HEK293T (cell line): ENCODE measurements at regions not wholly inside any gene's neighbourhood (a gene's known extent, or its start where the extent isn't known, plus 50 kb on each side); places are given as distances from the start of the nearest gene placed in this dataset.

Experiments used
- CTCF ChIA-PET: fragments of 350-600 bp; formaldehyde crosslinking; extraction: SDS; loops from one replicate; lab custom pipeline; 2021; ENCODE audit warnings: antibody characterized with exemption, inconsistent platforms; lab: Yijun Ruan, JAX
- POLR2A ChIA-PET: fragments of 350-600 bp; formaldehyde crosslinking; extraction: SDS; loops from one replicate; lab custom pipeline; 2020; ENCODE audit warnings: antibody characterized with exemption, inconsistent platforms; lab: Yijun Ruan, JAX
- DNase-seq: peaks from one replicate; pipeline ENCODE4 v3.0.0; 2012; ENCODE audit warnings: mixed read lengths; ENCODE audit errors: extremely low spot score
- ARNT ChIP-seq: fragments of 450-650 bp; IDR thresholded peaks from 2 replicates; pipeline ENCODE4 v1.6.1; 2017; ENCODE audit warnings: mild to moderate bottlenecking
- BHLHE40 ChIP-seq: fragments of 450-650 bp; IDR thresholded peaks from 2 replicates; pipeline ENCODE4 v1.6.1; 2016; ENCODE audit warnings: mild to moderate bottlenecking, moderate library complexity, borderline replicate concordance
- CTBP1 ChIP-seq: fragments of 450-650 bp; IDR thresholded peaks from 2 replicates; pipeline ENCODE4 v1.6.1; 2016; ENCODE audit warnings: borderline replicate concordance
- ELF4 ChIP-seq: fragments of 450-650 bp; IDR thresholded peaks from 2 replicates; pipeline ENCODE4 v1.6.1; 2017; ENCODE audit warnings: antibody characterized with exemption
- FOXA1 ChIP-seq: fragments of 450-650 bp; IDR thresholded peaks from 2 replicates; pipeline ENCODE4 v1.6.1; 2016; ENCODE audit warnings: mild to moderate bottlenecking
- FOXK2 ChIP-seq: fragments of 450-650 bp; IDR thresholded peaks from 2 replicates; pipeline ENCODE4 v1.6.1; 2016; ENCODE audit warnings: mild to moderate bottlenecking
- FOXM1 ChIP-seq: fragments of 450-650 bp; IDR thresholded peaks from 2 replicates; pipeline ENCODE4 v1.6.1; 2017; ENCODE audit warnings: mild to moderate bottlenecking, borderline replicate concordance
- HDGF ChIP-seq: fragments of 450-650 bp; IDR thresholded peaks from 2 replicates; pipeline ENCODE4 v1.6.1; 2017; ENCODE audit warnings: antibody characterized with exemption, borderline replicate concordance
- L3MBTL2 ChIP-seq: fragments of 450-650 bp; conservative IDR thresholded peaks from 2 replicates; pipeline ENCODE4 v1.6.1; 2016; ENCODE audit warnings: mild to moderate bottlenecking
- LEF1 ChIP-seq: fragments of 450-650 bp; IDR thresholded peaks from 2 replicates; pipeline ENCODE4 v1.6.1; 2017; ENCODE audit warnings: mild to moderate bottlenecking, borderline replicate concordance
- NFRKB ChIP-seq: fragments of 450-650 bp; IDR thresholded peaks from 2 replicates; pipeline ENCODE4 v1.6.1; 2016; ENCODE audit warnings: mild to moderate bottlenecking, moderate library complexity
- PKNOX1 ChIP-seq: fragments of 450-650 bp; IDR thresholded peaks from 2 replicates; pipeline ENCODE4 v1.6.1; 2016
- SP1 ChIP-seq: fragments of 450-650 bp; IDR thresholded peaks from 2 replicates; pipeline ENCODE4 v1.6.1; 2017
- SUZ12 ChIP-seq: fragments of 450-650 bp; IDR thresholded peaks from 2 replicates; pipeline ENCODE4 v1.6.1; 2016; ENCODE audit warnings: mild to moderate bottlenecking
- TARDBP ChIP-seq: fragments of 450-650 bp; IDR thresholded peaks from 2 replicates; pipeline ENCODE4 v1.6.1; 2016
- ZNF384 ChIP-seq: fragments of 450-650 bp; IDR thresholded peaks from 2 replicates; pipeline ENCODE4 v1.6.1; 2016

- DNase-seq: no peak
- ChIA-PET POLR2A (no interaction called here), CTCF (no interaction called here)
- TF ChIP-seq ZNF384: no peak
- no peak for TF ChIP-seq PKNOX1
- TF ChIP-seq TARDBP: no peak
- TF ChIP-seq HDGF: no peak
- TF ChIP-seq SP1: no peak
- no peak for TF ChIP-seq L3MBTL2
- TF ChIP-seq ARNT: no peak
- no peak for TF ChIP-seq LEF1
Measured at GRCh38 chr2:34646901-34647300, 1047.8 kb upstream of the FAM98A start.

DNA sequence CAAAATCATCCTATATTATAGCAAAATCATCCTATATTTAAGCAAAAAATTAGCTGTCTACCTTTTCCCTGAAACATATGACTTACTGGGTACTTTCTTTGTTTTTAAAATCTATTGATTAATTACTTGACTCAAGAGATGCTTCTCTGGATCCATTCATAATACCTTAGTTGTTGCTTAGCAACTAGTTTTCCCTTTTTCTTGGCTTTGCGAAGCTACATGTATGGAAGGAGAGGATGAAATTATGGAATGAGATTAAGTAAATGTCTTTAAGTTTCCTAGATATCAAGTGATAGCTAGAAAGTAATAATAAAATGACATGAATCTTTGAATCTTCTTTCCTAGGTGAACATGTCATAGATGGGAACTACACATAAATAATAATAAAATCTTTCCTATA lies 1033.2 kb upstream of the FAM98A start:
- POLR2A ChIA-PET: no interaction called here
- CTCF ChIA-PET: no interaction called here

DNA sequence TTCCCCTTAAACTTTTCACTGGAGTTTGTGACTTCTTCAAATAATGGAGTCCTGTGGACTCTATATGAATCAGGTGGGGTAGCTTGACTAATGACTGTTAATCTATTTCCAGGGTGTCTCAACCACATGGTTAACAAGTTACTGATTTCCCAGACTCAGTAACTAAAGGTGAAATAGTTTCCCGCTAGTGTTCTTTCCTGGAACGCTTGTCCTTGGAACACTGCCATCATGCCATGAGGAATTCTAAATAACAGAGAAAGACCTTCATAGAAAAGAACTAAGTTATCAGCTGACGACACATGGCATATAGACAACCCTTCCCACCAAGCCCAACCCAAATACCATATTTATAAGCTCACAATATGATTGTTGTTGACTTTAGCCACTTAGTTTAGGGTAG lies 1027.9 kb upstream of the FAM98A start:
- CTCF ChIA-PET: no interaction called here
- POLR2A ChIA-PET: no interaction called here
- no peak for DNase-seq
- no peak for TF ChIP-seq ZNF384
- no peak for TF ChIP-seq SUZ12
- TF ChIP-seq FOXK2: no peak
- no peak for TF ChIP-seq FOXM1
- no peak for TF ChIP-seq CTBP1
- no peak for TF ChIP-seq LEF1
- no peak for TF ChIP-seq TARDBP
- no peak for TF ChIP-seq SP1
- TF ChIP-seq PKNOX1: no peak

More for the DNA sequence above, 1033.2 kb upstream of the FAM98A start:
- no peak for TF ChIP-seq HDGF
- TF ChIP-seq ARNT: no peak
- no peak for TF ChIP-seq BHLHE40
- TF ChIP-seq CTBP1: no peak
- no peak for TF ChIP-seq TARDBP
- no peak for TF ChIP-seq ELF4
- no peak for DNase-seq

DNA sequence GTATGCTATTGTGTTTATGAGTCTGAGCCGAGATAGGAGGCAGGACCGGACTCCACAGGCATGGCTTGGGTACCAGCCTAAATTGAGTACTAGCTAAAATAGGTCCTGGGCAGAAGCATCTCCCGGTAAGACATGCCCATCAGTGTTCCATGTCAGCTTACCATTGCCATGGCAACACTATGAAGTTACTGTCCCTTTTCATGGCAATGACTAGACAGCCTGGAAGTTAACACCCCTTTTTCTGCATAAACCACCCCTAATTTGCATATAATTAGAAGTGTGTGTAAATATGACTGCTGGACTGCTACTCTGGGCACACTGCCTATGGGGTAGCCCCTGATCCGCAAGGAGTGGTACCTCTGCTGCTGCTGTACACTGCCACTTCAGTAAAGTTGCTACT lies 1005.1 kb upstream of the FAM98A start:
- TF ChIP-seq SP1: no peak
- TF ChIP-seq LEF1: no peak
- no peak for TF ChIP-seq ELF4
- ChIA-PET CTCF (no interaction called here), POLR2A (no interaction called here)
- DNase-seq: no peak

DNA sequence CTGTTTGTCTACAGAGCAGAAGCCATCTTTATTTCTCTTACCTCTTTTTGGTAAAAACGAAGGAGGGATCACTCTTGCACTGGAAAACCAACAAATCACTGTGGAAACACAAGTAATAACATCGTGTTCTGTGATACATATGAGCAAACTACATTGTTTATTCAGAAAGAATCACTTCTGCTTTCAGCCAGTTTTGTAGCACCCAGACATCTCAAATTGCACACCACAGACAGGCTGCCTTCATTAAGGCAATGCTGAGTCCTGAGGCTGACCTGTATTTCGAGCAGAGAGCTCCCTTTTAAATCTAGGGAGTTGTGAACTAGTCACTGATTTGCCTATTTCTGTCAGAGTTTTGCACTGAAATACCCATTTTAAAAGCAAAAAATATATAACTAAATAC lies 1003.2 kb upstream of the FAM98A start:
- no peak for DNase-seq
- POLR2A ChIA-PET: no interaction called here
- CTCF ChIA-PET: no interaction called here
- TF ChIP-seq ELF4: no peak
- TF ChIP-seq PKNOX1: no peak
- TF ChIP-seq FOXK2: no peak
- TF ChIP-seq NFRKB: no peak
- TF ChIP-seq LEF1: no peak
- TF ChIP-seq TARDBP: no peak
- no peak for TF ChIP-seq ZNF384
- no peak for TF ChIP-seq BHLHE40
- TF ChIP-seq HDGF: no peak
- TF ChIP-seq L3MBTL2: no peak
- no peak for TF ChIP-seq ARNT
- TF ChIP-seq CTBP1: no peak
- no peak for TF ChIP-seq SP1

DNA sequence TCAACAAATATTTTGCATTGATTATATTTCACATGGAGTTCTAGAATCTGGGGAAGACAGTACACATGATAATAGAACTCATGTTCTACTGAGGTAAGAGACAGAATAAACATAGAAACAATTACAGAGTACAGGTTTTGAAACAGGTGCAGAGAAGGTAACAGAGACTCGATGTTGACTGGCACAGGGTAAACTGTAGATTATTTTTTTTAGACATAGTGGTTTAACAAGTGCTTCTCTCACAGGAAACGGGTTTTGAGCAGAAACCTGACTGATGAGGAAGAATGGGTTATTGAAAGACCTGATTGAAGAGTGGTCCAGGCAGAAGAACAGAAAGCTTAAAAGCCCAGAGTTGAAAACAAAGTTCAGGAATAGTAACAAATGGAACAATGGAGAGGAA lies 1002.5 kb upstream of the FAM98A start:
- TF ChIP-seq CTBP1 (no peak), TARDBP (no peak), FOXM1 (no peak), SUZ12 (no peak), FOXK2 (no peak), ARNT (no peak), BHLHE40 (no peak), ELF4 (no peak), L3MBTL2 (no peak), FOXA1 (no peak), PKNOX1 (no peak), SP1 (no peak), ZNF384 (no peak), LEF1 (no peak), NFRKB (no peak), HDGF (no peak)
- ChIA-PET POLR2A (no interaction called here), CTCF (no interaction called here)
- no peak for DNase-seq
